Spleen (tissue), 11 donors: ENCODE measurements at regions not wholly inside any gene's neighbourhood (a gene's known extent, or its start where the extent isn't known, plus 50 kb on each side); places are given as distances from the start of the nearest gene placed in this dataset.

Experiments used
- DNase-seq: peaks from one replicate; pipeline ENCODE4 v3.0.0-alpha.2; 2020
- H3K27ac ChIP-seq, 8 donors: fragments of 200-600 bp; sonication (generic) in 7 of 8; 1 replicate in 4 of 8; 2 replicates in 4 of 8; pipeline versions ENCODE4 v1.5.0 to v1.8.0; 2016 to 2021; ENCODE audit warnings: inconsistent platforms in 4 of 8, mild to moderate bottlenecking in 4 of 8, moderate library complexity in 1 of 8
- H3K27me3 ChIP-seq, 7 donors: fragments of 200-600 bp; sonication (generic) in 6 of 7; replicated peaks in 1 of 7; 1 replicate in 4 of 7; 2 replicates in 3 of 7; pipeline versions ENCODE4 v1.5.0 to v1.8.0; 2016 to 2021; ENCODE audit warnings: inconsistent platforms in 3 of 7, mild to moderate bottlenecking in 1 of 7
- H3K36me3 ChIP-seq, 6 donors: fragments of 200-600 bp; sonication (generic) in 5 of 6; 1 replicate in 4 of 6; 2 replicates in 2 of 6; pipeline versions ENCODE4 v1.5.0 to v1.8.0; 2016 to 2021; ENCODE audit warnings: inconsistent platforms in 2 of 6
- H3K4me1 ChIP-seq, 6 donors: fragments of 200-600 bp; sonication (generic) in 5 of 6; 1 replicate in 3 of 6; 2 replicates in 3 of 6; pipeline versions ENCODE4 v1.5.0 to v1.8.0; 2016 to 2021; ENCODE audit warnings: inconsistent platforms in 3 of 6
- H3K4me3 ChIP-seq, 8 donors: fragments of 200-600 bp; sonication (generic) in 7 of 8; 1 replicate in 4 of 8; 2 replicates in 4 of 8; pipeline versions ENCODE4 v1.5.0 to v1.8.0; 2016 to 2021; ENCODE audit warnings: inconsistent platforms in 4 of 8, mild to moderate bottlenecking in 4 of 8, moderate library complexity in 2 of 8
- H3K9me3 ChIP-seq, 8 donors: fragments of 200-600 bp; sonication (generic) in 7 of 8; 1 replicate in 4 of 8; 2 replicates in 4 of 8; pipeline versions ENCODE4 v1.5.0 to v1.8.0; 2016 to 2021; ENCODE audit warnings: inconsistent platforms in 4 of 8
- CTCF ChIP-seq, 11 experiments: fragments of 200-600 bp in 7 of 11; fragments of 450-650 bp in 4 of 11; sonication (generic) in 4 of 11; IDR thresholded peaks in 8 of 11; conservative IDR thresholded peaks in 3 of 11; 1 replicate in 7 of 11; 2 replicates in 4 of 11; pipeline versions ENCODE4 v1.4.0 to v1.8.0; 2016 to 2021; ENCODE audit warnings: antibody characterized with exemption in 11 of 11, inconsistent platforms in 4 of 11, mild to moderate bottlenecking in 1 of 11
- POLR2A ChIP-seq, 3 donors: fragments of 450-650 bp; IDR thresholded peaks; one replicate each; pipeline ENCODE4 v1.5.1; 2017; ENCODE audit warnings: antibody characterized with exemption in 3 of 3, mild to moderate bottlenecking in 1 of 3
- POLR2AphosphoS5 ChIP-seq, 3 donors: sonication (generic); formaldehyde crosslinking; IDR thresholded peaks; one replicate each; pipeline ENCODE4 v1.5.1; 2017; ENCODE audit warnings: antibody characterized with exemption in 3 of 3
- WGBS, 5 donors: extraction: QIAGEN DNeasy Blood & Tissue Kit in 3 of 5; methylation state at CpG; one replicate each; pipeline versions ENCODE4 v1.1.5 to v1.1.7; 2013 to 2018; 5-methylcytosine and 5-hydroxymethylcytosine counted together
- intact Hi-C: fragments of 100-400 bp; cut with DNase I; formaldehyde crosslinking; loops from one replicate; pipeline ENCODE4 v1.15.0; 2023; ENCODE audit warnings: low total_unique reads
- donor health status: healthy with polysubstance abuse.
- donor health status: DM: no; HTN: no; CAD: no; lungs with moderate emphysema.
- donor health status: DM: no; HTN: no; CAD: no.
- donor health status: Bipolar disorder and iron deficiency.
- donor health status: healthy.
- donor health status: DM: no; HTN: no; CAD: no.
- donor health status: DM: yes; HTN: yes; CAD: no.

- H3K27ac ChIP-seq: no peak overlapping the region
- intact Hi-C loops: no loop called here
Observed at GRCh38 chr6:104632588-104632987, 227.1 kb downstream of the HACE1 start.

DNA sequence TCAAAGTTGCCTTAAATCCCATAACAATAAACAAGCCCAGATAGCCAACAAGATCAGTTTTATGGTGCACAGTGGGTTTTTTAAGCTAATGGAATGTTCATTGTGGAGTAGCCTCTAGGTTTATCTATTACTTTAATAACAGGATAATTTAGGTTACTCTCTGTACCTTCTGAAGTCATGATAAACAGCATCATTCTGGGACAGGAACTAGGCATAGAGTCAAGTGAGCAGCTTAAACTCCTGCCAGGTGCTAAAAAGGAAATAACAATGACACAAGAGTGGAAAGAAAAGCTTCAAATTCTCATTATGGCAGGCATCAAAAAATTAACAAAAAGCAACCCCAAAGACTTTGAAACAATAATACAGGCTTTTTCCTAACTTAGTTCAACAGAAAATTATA lies 228.8 kb downstream of the HACE1 start:
- TF ChIP-seq POLR2AphosphoS5 (IDR thresholded peaks at IDR 0.05): no peak
- TF ChIP-seq CTCF (IDR thresholded peaks at IDR 0.05 in 8 of 11, conservative IDR thresholded peaks at IDR 0.05 in 3 of 11): no peak
- TF ChIP-seq POLR2A (IDR thresholded peaks at IDR 0.05): no peak
- intact Hi-C loops: no loop called here
- H3K27ac ChIP-seq: no peak overlapping the region

More at GRCh38 chr6:104632588-104632987, 227.1 kb downstream of the HACE1 start:
- no peaks in the 10 kb centered on the region for H3K4me1 ChIP-seq
- 92 to 100% (median 94%) methylated on average over 2 of the region's 2 CpGs for WGBS, 5 donors
- H3K27me3 ChIP-seq: no peaks in the 10 kb centered on the region
- no peak for DNase-seq
- H3K36me3 ChIP-seq: no peaks in the 10 kb centered on the region
- H3K4me3 ChIP-seq: no peak overlapping the region
- TF ChIP-seq POLR2AphosphoS5 (IDR thresholded peaks at IDR 0.05) (no peak), CTCF (IDR thresholded peaks at IDR 0.05 in 8 of 11, conservative IDR thresholded peaks at IDR 0.05 in 3 of 11) (no peak), POLR2A (IDR thresholded peaks at IDR 0.05) (no peak)
- H3K9me3 ChIP-seq: no peaks in the 10 kb centered on the region

DNA sequence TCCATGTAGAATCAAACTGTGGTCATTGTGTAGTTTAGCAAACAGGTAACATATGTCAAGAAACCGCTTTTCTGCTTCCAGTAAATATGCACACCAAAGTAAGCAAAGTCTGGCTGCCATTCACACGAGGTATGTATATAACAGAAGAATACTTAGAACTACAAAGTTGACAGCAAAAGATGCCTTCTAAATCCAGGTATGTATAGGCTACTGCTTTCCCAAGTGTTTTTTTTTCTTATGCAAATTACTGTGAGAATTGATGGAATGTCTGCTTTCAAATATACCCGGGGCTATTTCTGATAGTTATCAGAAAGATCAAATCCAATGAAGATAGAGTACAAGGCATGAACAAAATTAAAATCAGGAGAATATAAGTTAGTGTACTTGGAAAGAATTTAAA lies 229.2 kb downstream of the HACE1 start:
- intact Hi-C loops: no loop called here
- Histone ChIP-seq H3K27me3 (no peaks in the 10 kb centered on the region), H3K9me3 (no peaks in the 10 kb centered on the region), H3K36me3 (no peaks in the 10 kb centered on the region), H3K4me1 (no peaks in the 10 kb centered on the region), H3K27ac (no peak overlapping the region), H3K4me3 (no peak overlapping the region)
- WGBS, 5 donors: 73 to 89% (median 83%) methylated on average over 3 of the region's 3 CpGs
- no peak for DNase-seq
- TF ChIP-seq POLR2AphosphoS5 (IDR thresholded peaks at IDR 0.05) (no peak), CTCF (IDR thresholded peaks at IDR 0.05 in 8 of 11, conservative IDR thresholded peaks at IDR 0.05 in 3 of 11) (no peak), POLR2A (IDR thresholded peaks at IDR 0.05) (no peak)

More for the DNA sequence above, 228.8 kb downstream of the HACE1 start:
- H3K27me3 ChIP-seq: no peaks in the 10 kb centered on the region
- H3K4me3 ChIP-seq: no peak overlapping the region
- DNase-seq: no peak
- H3K9me3 ChIP-seq: no peaks in the 10 kb centered on the region
- H3K36me3 ChIP-seq: no peaks in the 10 kb centered on the region
- H3K4me1 ChIP-seq: no peaks in the 10 kb centered on the region

GRCh38 chr6:104629826-104630225 lies 229.9 kb downstream of the HACE1 start:
- Histone ChIP-seq H3K9me3 (no peaks in the 10 kb centered on the region), H3K27me3 (no peaks in the 10 kb centered on the region), H3K4me1 (no peaks in the 10 kb centered on the region), H3K36me3 (no peaks in the 10 kb centered on the region), H3K4me3 (no peak overlapping the region), H3K27ac (no peak overlapping the region)
- intact Hi-C loops: no loop called here
- no peak for DNase-seq
- 64 to 84% (median 72%) methylated on average over 4 of the region's 4 CpGs for WGBS, 5 donors
- TF ChIP-seq CTCF (IDR thresholded peaks at IDR 0.05 in 8 of 11, conservative IDR thresholded peaks at IDR 0.05 in 3 of 11) (no peak), POLR2A (IDR thresholded peaks at IDR 0.05) (no peak), POLR2AphosphoS5 (IDR thresholded peaks at IDR 0.05) (no peak)
